22Rv1 (cell line): ENCODE measurements at regions not wholly inside any gene's neighbourhood (a gene's known extent, or its start where the extent isn't known, plus 50 kb on each side); places are given as distances from the start of the nearest gene placed in this dataset.

Experiments
- ZFX ChIP-seq: fragments of 450-650 bp; IDR thresholded peaks from 2 replicates; pipeline ENCODE4 v1.6.1; 2017; ENCODE audit warnings: antibody characterized with exemption, borderline replicate concordance
- TF ChIP-seq, protein P1 (sequence below): fragments of 450-650 bp; IDR thresholded peaks from 2 replicates; pipeline ENCODE4 v1.5.1; 2017; ENCODE audit warnings: mild to moderate bottlenecking

DNA sequence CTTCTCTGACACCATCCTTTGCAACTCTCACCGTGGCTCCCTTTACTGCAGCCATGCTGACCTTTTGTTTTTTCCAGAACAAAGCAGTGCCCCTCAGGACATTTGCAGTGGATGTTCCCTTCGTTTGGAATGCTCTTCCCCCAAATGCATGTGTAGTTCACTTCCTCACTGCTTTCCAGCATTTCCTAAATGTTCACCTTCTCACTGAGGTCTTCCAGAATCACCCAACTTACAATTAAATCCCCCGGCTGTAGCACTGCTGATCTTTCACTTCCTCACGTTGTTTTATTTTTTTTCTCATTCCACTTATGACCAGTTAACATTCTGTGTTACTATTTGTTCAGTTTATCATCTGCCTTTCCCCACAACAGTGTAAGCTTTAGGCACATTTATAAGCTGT, 73.1 kb downstream of the GASK1B start:
- TF ChIP-seq, protein P1, sequence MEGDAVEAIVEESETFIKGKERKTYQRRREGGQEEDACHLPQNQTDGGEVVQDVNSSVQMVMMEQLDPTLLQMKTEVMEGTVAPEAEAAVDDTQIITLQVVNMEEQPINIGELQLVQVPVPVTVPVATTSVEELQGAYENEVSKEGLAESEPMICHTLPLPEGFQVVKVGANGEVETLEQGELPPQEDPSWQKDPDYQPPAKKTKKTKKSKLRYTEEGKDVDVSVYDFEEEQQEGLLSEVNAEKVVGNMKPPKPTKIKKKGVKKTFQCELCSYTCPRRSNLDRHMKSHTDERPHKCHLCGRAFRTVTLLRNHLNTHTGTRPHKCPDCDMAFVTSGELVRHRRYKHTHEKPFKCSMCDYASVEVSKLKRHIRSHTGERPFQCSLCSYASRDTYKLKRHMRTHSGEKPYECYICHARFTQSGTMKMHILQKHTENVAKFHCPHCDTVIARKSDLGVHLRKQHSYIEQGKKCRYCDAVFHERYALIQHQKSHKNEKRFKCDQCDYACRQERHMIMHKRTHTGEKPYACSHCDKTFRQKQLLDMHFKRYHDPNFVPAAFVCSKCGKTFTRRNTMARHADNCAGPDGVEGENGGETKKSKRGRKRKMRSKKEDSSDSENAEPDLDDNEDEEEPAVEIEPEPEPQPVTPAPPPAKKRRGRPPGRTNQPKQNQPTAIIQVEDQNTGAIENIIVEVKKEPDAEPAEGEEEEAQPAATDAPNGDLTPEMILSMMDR = no peak
- TF ChIP-seq ZFX = no peak
